ENCODE measurements at regions not wholly inside any gene's neighbourhood (a gene's known extent, or its start where the extent isn't known, plus 50 kb on each side); places are given as distances from the start of the nearest gene placed in this dataset.
"Not testable (repeated sequence)": the region's sequence is repeated elsewhere in the genome, so short reads cannot be mapped to it uniquely, and the experiment has no call there.

GRCh38 chr2:224650815-224651439 lies 65.2 kb downstream of the CCDC195 start:
- peak; percentile 61 for ATAC-seq
- no peak for DNase-seq

DNA sequence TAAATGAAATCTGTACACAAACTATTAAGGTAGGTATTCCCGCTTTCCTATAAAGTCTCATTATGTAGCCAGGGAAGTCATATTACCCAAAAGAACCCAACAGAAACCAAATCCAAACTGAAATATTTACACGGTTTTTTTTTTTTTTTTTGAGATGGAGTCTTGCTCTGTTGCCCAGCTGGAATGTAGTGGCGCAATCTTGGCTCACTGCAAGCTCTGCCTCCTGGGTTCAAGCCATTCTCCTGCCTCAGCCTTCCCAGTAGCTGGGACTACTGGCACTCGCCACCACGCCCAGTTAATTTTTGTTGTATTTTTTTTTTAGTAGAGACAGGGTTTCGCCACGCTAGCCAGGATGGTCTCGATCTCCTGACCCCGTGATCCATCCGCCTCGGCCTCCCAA lies 62.5 kb upstream of the CUL3 start:
- ATAC-seq, DNase-seq: not testable (repeated sequence)

DNA sequence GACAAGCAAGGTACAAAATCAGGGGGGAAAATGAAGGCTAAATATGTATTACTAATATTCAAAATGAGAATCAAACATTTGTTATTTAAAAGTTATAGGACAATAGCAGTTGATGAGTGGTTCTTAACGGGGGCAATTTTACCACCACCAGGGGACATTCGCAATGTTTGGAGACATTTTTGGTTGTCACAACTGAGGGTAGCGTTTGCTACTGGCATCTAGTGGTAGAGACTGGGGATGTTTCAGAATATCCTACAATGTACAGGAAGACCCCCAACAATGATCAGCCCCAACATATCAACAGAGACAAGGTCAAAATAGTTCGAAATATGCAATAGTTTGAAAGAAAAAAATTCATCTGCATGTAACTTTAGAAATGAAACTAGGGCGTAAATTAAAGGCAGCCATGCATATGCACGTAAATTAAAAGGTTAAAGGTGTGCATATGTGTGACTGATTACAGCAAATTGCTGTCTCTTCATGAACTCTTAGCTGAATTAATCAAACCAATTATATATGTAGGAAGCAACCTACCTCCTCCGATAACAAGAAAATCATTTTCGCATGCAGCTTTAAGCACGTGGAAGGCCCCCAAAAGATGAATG lies 61.2 kb upstream of the CUL3 start:
- peak; percentile 52 for ATAC-seq
- no peak for DNase-seq

DNA sequence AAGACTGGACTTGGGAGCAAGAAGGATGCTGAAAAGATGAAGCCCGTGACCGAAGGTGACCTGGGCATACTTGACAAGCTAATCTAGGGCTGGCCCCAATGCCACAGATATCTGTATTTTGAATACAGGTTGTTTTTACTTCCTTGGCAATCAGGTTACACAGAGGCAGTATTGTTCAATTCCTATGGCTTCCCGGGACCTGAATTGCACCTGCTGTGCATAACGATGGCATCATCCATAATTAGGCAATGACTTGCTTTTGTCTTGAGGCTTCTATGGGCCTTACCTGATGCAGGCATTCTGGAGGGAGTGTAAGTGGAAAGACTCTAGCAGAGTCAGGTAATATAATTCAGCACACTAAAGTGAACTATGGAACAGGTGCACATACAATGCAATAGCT lies 60.6 kb upstream of the CUL3 start:
- no peak for DNase-seq
- ATAC-seq: no peak

DNA sequence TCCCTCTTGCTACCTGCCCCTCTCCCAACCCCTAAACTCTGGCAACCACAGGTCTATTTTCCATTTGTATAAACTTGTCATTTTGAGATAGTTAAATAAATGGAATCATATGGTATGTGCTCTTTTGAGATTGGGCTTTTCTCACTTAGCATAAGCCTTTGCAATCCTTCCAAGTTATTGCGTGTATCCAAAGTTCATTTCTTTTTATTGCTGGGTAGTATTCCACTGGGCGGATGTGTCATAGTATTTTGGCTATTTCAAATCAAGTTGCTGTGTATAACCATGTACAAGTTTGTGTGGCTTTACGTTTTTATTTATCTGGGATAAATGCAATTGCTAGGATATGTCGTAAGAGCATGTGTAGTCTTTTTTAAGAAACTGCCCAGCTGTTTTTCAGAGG lies 55.5 kb upstream of the CUL3 start:
- no peak for ATAC-seq
- DNase-seq: no peak

GRCh38 chr2:224638301-224638823 lies 53.2 kb upstream of the CUL3 start:
- ATAC-seq (peak; percentile 55), DNase-seq (no peak)

Measured in stimulated activated naive CD8-positive, alpha-beta T cell treated with anti-CD3 and anti-CD28 coated beads, Interleukin-15, Interleukin-2, amounts not matched to agents 100 U/mL and 50 U/mL, for 24 hours (primary cell).